WI38 (cell line): ENCODE measurements at regions not wholly inside any gene's neighbourhood (a gene's known extent, or its start where the extent isn't known, plus 50 kb on each side); places are given as distances from the start of the nearest gene placed in this dataset.

Experiments
- H3K4me3 ChIP-seq: 2 replicates; pipeline ENCODE4 v1.5.1; 2011; ENCODE audit warnings: low read depth, mild to moderate bottlenecking, control low read depth, low read length
- TF ChIP-seq, protein P1 (sequence below): IDR thresholded peaks from 2 replicates; pipeline ENCODE4 v1.5.1; 2012; ENCODE audit warnings: low read depth, mild to moderate bottlenecking, control low read depth, low read length

- H3K4me3 ChIP-seq: no peak overlapping the region
- TF ChIP-seq, protein P1, sequence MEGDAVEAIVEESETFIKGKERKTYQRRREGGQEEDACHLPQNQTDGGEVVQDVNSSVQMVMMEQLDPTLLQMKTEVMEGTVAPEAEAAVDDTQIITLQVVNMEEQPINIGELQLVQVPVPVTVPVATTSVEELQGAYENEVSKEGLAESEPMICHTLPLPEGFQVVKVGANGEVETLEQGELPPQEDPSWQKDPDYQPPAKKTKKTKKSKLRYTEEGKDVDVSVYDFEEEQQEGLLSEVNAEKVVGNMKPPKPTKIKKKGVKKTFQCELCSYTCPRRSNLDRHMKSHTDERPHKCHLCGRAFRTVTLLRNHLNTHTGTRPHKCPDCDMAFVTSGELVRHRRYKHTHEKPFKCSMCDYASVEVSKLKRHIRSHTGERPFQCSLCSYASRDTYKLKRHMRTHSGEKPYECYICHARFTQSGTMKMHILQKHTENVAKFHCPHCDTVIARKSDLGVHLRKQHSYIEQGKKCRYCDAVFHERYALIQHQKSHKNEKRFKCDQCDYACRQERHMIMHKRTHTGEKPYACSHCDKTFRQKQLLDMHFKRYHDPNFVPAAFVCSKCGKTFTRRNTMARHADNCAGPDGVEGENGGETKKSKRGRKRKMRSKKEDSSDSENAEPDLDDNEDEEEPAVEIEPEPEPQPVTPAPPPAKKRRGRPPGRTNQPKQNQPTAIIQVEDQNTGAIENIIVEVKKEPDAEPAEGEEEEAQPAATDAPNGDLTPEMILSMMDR: no peak
Observed at GRCh38 chr10:108060246-108060645, 895.7 kb upstream of the SORCS1 start.

- TF ChIP-seq, protein P1: no peak
Observed at GRCh38 chr10:108055506-108055905, 891.0 kb upstream of the SORCS1 start.

DNA sequence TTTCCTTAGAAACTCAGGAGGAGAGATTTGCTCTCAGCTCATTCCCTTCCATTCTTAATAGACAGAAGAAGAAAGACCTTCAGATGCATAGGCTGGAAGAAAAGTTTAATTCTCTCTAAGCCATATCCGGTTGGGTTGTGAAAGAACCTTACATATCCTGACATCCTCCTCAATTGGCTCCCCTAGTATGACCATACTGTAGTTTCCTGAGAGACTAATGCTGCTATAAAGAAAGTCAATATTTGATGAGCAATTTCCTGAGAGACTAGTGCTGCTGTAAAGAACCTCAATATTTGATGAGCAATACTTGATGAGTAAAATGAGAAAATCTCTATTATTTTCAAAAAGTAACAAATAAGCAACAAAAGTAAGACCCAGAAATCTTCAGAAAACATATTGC lies 888.5 kb upstream of the SORCS1 start:
- no peak overlapping the region for H3K4me3 ChIP-seq
- TF ChIP-seq, protein P1: no peak

More at GRCh38 chr10:108055506-108055905, 891.0 kb upstream of the SORCS1 start:
- no peak overlapping the region for H3K4me3 ChIP-seq

DNA sequence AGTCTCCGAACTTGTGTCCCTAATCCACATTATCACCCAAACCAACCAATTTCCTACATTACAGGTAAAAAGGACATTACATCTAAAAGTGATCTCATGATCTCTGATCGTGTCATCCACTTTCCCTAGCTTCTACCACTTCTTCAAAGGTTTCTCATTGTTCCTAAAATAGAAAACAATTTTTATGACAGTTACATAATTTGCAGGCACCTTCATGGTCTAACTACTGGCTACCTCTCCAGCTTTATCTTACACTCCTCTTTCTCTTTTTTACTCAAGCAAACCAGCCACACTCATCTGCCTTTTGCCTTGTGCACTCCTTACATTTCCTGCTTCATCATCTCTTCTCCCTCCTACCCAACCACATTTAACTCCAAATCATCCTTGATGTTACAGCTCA lies 886.7 kb upstream of the SORCS1 start:
- TF ChIP-seq, protein P1: no peak
- H3K4me3 ChIP-seq: no peak overlapping the region

DNA sequence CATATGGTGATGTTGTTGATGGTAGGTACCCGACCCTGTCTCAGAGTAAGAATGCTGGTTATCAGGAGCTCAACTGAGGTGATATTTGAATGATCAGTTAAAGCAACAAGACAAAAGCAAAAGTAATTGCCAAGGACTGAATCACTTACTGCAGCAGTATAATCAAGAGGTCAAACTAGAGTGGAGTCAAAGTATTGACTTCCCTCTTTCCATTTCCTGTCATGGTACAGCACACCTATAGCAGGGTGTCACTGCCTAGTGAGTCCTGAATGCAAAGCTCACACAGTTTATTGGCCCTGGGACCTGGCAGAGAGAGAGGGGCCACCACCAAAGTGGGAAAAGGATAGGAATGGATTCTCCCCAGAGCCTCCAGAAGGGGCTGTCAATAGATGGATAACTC lies 886.1 kb upstream of the SORCS1 start:
- no peak overlapping the region for H3K4me3 ChIP-seq
- TF ChIP-seq, protein P1: no peak

DNA sequence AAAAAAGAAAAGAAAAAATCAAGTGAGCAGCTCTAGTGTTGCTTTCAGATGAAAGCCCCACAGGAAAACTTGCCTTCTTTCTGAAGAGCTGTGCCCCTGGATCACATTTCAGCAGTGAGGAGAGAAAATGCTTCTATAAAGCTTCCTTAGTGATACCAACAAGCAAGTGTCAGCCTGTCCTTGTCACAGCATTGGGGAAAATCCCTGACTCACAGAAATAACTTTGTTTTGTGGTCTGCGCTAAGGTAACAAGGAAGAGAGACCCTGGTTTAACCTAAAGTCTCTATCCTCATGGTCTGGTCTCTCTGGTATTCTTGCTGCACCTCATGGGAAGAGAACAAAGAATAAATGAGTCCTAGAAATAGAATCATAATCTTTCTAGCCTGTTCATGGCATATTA lies 885.2 kb upstream of the SORCS1 start:
- H3K4me3 ChIP-seq: no peak overlapping the region
- TF ChIP-seq, protein P1: no peak

- H3K4me3 ChIP-seq: no peak overlapping the region
- TF ChIP-seq, protein P1: no peak
Observed at GRCh38 chr10:108048898-108049297, 884.4 kb upstream of the SORCS1 start.
